Chondrocyte (in vitro differentiated cells): ENCODE measurements at regions not wholly inside any gene's neighbourhood (a gene's known extent, or its start where the extent isn't known, plus 50 kb on each side); places are given as distances from the start of the nearest gene placed in this dataset.

Experiments
- DNase-seq: peaks from one replicate; pipeline ENCODE4 v3.0.0; 2021; ENCODE audit warnings: mixed read lengths, low spot score
- H3K27ac Mint-ChIP-seq: one replicate; pipeline ENCODE4 v1.8.0; 2021; ENCODE audit warnings: mild to moderate bottlenecking, moderate library complexity, mixed read lengths; ENCODE audit not compliant: unreplicated experiment
- H3K27me3 Mint-ChIP-seq: 2 replicates; pipeline ENCODE4 v1.8.0; 2021; ENCODE audit warnings: low read depth, mixed read lengths
- H3K36me3 Mint-ChIP-seq: 2 replicates; pipeline ENCODE4 v1.8.0; 2021; ENCODE audit warnings: low read depth, mixed read lengths
- H3K4me1 Mint-ChIP-seq: 2 replicates; pipeline ENCODE4 v1.8.0; 2021; ENCODE audit warnings: low read depth, mild to moderate bottlenecking, mixed read lengths
- H3K4me3 Mint-ChIP-seq: one replicate; pipeline ENCODE4 v1.8.0; 2021; ENCODE audit warnings: mild to moderate bottlenecking, moderate library complexity, mixed read lengths; ENCODE audit not compliant: unreplicated experiment
- H3K9me3 Mint-ChIP-seq: 2 replicates; pipeline ENCODE4 v1.8.0; 2021; ENCODE audit warnings: low read depth, mixed read lengths
- CTCF ChIP-seq: fragments of 200-600 bp; sonication (generic); IDR thresholded peaks from 2 replicates; pipeline ENCODE4 v1.5.0; 2021; ENCODE audit warnings: antibody characterized with exemption, mild to moderate bottlenecking, moderate library complexity

GRCh38 chr12:105449431-105449830, 118.9 kb downstream of the C12orf75 start:
- no peak overlapping the region for H3K4me3 Mint-ChIP-seq
- H3K9me3 Mint-ChIP-seq, result peaks cover 4% of the 10 kb centered on the region
- no peak for DNase-seq
- H3K27me3 Mint-ChIP-seq, result no peaks in the 10 kb centered on the region
- H3K27ac Mint-ChIP-seq, result peak overlapping the region; percentile 73
- no peaks in the 10 kb centered on the region for H3K36me3 Mint-ChIP-seq
- H3K4me1 Mint-ChIP-seq, result peaks cover 75% of the 10 kb centered on the region
- TF ChIP-seq CTCF, result no peak

GRCh38 chr12:105451211-105451610, 120.7 kb downstream of the C12orf75 start:
- Mint-ChIP-seq H3K9me3 (peaks cover 4% of the 10 kb centered on the region), H3K4me3 (no peak overlapping the region), H3K27ac (peak overlapping the region; percentile 84), H3K4me1 (peaks cover 57% of the 10 kb centered on the region), H3K36me3 (no peaks in the 10 kb centered on the region), H3K27me3 (no peaks in the 10 kb centered on the region)
- DNase-seq, result no peak
- TF ChIP-seq CTCF, result no peak

GRCh38 chr12:105451798-105452197, 121.3 kb downstream of the C12orf75 start:
- peaks cover 4% of the 10 kb centered on the region for H3K9me3 Mint-ChIP-seq
- no peak for DNase-seq
- H3K27me3 Mint-ChIP-seq, result no peaks in the 10 kb centered on the region
- H3K4me1 Mint-ChIP-seq, result peaks cover 56% of the 10 kb centered on the region
- no peak for TF ChIP-seq CTCF
- H3K4me3 Mint-ChIP-seq, result no peak overlapping the region
- no peaks in the 10 kb centered on the region for H3K36me3 Mint-ChIP-seq
- H3K27ac Mint-ChIP-seq, result peak overlapping the region; percentile 84

- Mint-ChIP-seq H3K9me3 (peaks cover 2% of the 10 kb centered on the region), H3K36me3 (peaks cover under 1% of the 10 kb centered on the region), H3K27me3 (no peaks in the 10 kb centered on the region), H3K27ac (no peak overlapping the region), H3K4me3 (no peak overlapping the region), H3K4me1 (peaks cover 65% of the 10 kb centered on the region)
- DNase-seq, result no peak
- no peak for TF ChIP-seq CTCF
Measured at GRCh38 chr12:105453316-105453715, 122.8 kb downstream of the C12orf75 start.

GRCh38 chr12:105454688-105455087, 124.2 kb downstream of the C12orf75 start:
- H3K27ac Mint-ChIP-seq, result no peak overlapping the region
- peaks cover 3% of the 10 kb centered on the region for H3K36me3 Mint-ChIP-seq
- H3K9me3 Mint-ChIP-seq, result peaks cover 10% of the 10 kb centered on the region
- DNase-seq, result no peak
- peaks cover 66% of the 10 kb centered on the region for H3K4me1 Mint-ChIP-seq
- no peak for TF ChIP-seq CTCF
- no peaks in the 10 kb centered on the region for H3K27me3 Mint-ChIP-seq
- no peak overlapping the region for H3K4me3 Mint-ChIP-seq
